Glutamatergic neuron (in vitro differentiated cells): ENCODE measurements at regions not wholly inside any gene's neighbourhood (a gene's known extent, or its start where the extent isn't known, plus 50 kb on each side); places are given as distances from the start of the nearest gene placed in this dataset.

Experiments
- DNase-seq: peaks from one replicate; pipeline ENCODE4 v3.0.0; 2022
- H3K27ac Mint-ChIP-seq: one replicate; pipeline ENCODE4 v1.8.0; 2020; ENCODE audit warnings: mild to moderate bottlenecking, mixed read lengths, inconsistent platforms; ENCODE audit not compliant: unreplicated experiment
- H3K27me3 Mint-ChIP-seq: one replicate; pipeline ENCODE4 v1.8.0; 2020; ENCODE audit warnings: mild to moderate bottlenecking, moderate library complexity, mixed read lengths, inconsistent platforms; ENCODE audit not compliant: unreplicated experiment
- H3K36me3 Mint-ChIP-seq: one replicate; pipeline ENCODE4 v1.8.0; 2020; ENCODE audit warnings: mild to moderate bottlenecking, mixed read lengths, inconsistent platforms; ENCODE audit not compliant: unreplicated experiment
- H3K4me1 Mint-ChIP-seq: one replicate; pipeline ENCODE4 v1.8.0; 2020; ENCODE audit warnings: mild to moderate bottlenecking, low read depth, mixed read lengths, inconsistent platforms; ENCODE audit not compliant: unreplicated experiment
- H3K4me3 Mint-ChIP-seq: one replicate; pipeline ENCODE4 v1.8.0; 2020; ENCODE audit warnings: mild to moderate bottlenecking, mixed read lengths, inconsistent platforms; ENCODE audit not compliant: unreplicated experiment
- H3K9me3 Mint-ChIP-seq: one replicate; pipeline ENCODE4 v1.8.0; 2020; ENCODE audit warnings: mild to moderate bottlenecking, moderate library complexity, mixed read lengths, inconsistent platforms; ENCODE audit not compliant: unreplicated experiment
- TF ChIP-seq, protein P1 (sequence below): fragments of 200-600 bp; sonication (generic); IDR thresholded peaks from one replicate; pipeline ENCODE4 v1.5.0; 2021; ENCODE audit not compliant: partially characterized antibody, unreplicated experiment

GRCh38 chr4:164439037-164439436 lies 314.9 kb upstream of the SMIM31 start:
- peaks cover 15% of the 10 kb centered on the region for H3K4me1 Mint-ChIP-seq
- no peaks in the 10 kb centered on the region for H3K9me3 Mint-ChIP-seq
- no peak for DNase-seq
- no peaks in the 10 kb centered on the region for H3K27me3 Mint-ChIP-seq
- TF ChIP-seq, protein P1, sequence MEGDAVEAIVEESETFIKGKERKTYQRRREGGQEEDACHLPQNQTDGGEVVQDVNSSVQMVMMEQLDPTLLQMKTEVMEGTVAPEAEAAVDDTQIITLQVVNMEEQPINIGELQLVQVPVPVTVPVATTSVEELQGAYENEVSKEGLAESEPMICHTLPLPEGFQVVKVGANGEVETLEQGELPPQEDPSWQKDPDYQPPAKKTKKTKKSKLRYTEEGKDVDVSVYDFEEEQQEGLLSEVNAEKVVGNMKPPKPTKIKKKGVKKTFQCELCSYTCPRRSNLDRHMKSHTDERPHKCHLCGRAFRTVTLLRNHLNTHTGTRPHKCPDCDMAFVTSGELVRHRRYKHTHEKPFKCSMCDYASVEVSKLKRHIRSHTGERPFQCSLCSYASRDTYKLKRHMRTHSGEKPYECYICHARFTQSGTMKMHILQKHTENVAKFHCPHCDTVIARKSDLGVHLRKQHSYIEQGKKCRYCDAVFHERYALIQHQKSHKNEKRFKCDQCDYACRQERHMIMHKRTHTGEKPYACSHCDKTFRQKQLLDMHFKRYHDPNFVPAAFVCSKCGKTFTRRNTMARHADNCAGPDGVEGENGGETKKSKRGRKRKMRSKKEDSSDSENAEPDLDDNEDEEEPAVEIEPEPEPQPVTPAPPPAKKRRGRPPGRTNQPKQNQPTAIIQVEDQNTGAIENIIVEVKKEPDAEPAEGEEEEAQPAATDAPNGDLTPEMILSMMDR, result no peak
- no peak overlapping the region for H3K27ac Mint-ChIP-seq
- no peak overlapping the region for H3K4me3 Mint-ChIP-seq
- H3K36me3 Mint-ChIP-seq, result no peaks in the 10 kb centered on the region

GRCh38 chr4:164440199-164440598 lies 313.7 kb upstream of the SMIM31 start:
- Mint-ChIP-seq H3K4me3 (no peak overlapping the region), H3K9me3 (no peaks in the 10 kb centered on the region), H3K4me1 (peaks cover 15% of the 10 kb centered on the region), H3K36me3 (no peaks in the 10 kb centered on the region), H3K27me3 (no peaks in the 10 kb centered on the region), H3K27ac (no peak overlapping the region)
- TF ChIP-seq, protein P1, result no peak
- DNase-seq, result no peak

DNA sequence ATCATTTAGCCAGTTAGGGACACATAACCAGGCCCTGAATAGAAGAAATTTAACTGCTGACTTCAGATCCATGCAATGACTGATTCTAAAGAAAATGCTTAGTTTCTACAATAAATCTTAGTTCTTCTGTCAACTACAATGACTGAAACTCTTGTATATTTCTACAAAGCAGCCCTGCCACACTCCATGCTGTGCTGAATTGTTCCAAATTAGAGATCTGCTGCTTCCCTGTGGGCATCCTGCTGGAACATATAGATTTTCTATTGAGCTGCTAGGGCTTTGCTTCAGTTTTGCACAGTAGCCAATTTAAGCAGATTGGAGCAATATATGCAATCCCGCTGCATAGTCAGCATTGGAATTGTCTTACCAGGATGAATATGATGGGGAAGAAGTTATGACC lies 312.8 kb upstream of the SMIM31 start:
- DNase-seq, result no peak
- Mint-ChIP-seq H3K27ac (no peak overlapping the region), H3K36me3 (no peaks in the 10 kb centered on the region), H3K27me3 (no peaks in the 10 kb centered on the region), H3K4me1 (peaks cover 15% of the 10 kb centered on the region), H3K4me3 (no peak overlapping the region), H3K9me3 (no peaks in the 10 kb centered on the region)
- TF ChIP-seq, protein P1, result no peak

- H3K4me1 Mint-ChIP-seq, result peaks cover 15% of the 10 kb centered on the region
Observed at GRCh38 chr4:164442180-164442579, 311.8 kb upstream of the SMIM31 start.

GRCh38 chr4:164446516-164446915 lies 307.4 kb upstream of the SMIM31 start:
- H3K4me3 Mint-ChIP-seq, result no peak overlapping the region
- H3K27me3 Mint-ChIP-seq, result no peaks in the 10 kb centered on the region
- no peak overlapping the region for H3K27ac Mint-ChIP-seq

More at GRCh38 chr4:164442180-164442579, 311.8 kb upstream of the SMIM31 start:
- H3K36me3 Mint-ChIP-seq, result no peaks in the 10 kb centered on the region
- TF ChIP-seq, protein P1, result no peak
- no peaks in the 10 kb centered on the region for H3K27me3 Mint-ChIP-seq
- H3K9me3 Mint-ChIP-seq, result no peaks in the 10 kb centered on the region
- no peak for DNase-seq
- H3K4me3 Mint-ChIP-seq, result no peak overlapping the region
- no peak overlapping the region for H3K27ac Mint-ChIP-seq

More at GRCh38 chr4:164446516-164446915, 307.4 kb upstream of the SMIM31 start:
- TF ChIP-seq, protein P1, result no peak
- H3K36me3 Mint-ChIP-seq, result no peaks in the 10 kb centered on the region
- peaks cover 6% of the 10 kb centered on the region for H3K4me1 Mint-ChIP-seq
- no peak for DNase-seq
- H3K9me3 Mint-ChIP-seq, result peaks cover 2% of the 10 kb centered on the region
